NT2/D1 (cell line): ENCODE measurements at regions not wholly inside any gene's neighbourhood (a gene's known extent, or its start where the extent isn't known, plus 50 kb on each side); places are given as distances from the start of the nearest gene placed in this dataset.

Source experiments
- SUZ12 ChIP-seq: IDR thresholded peaks from 2 replicates; pipeline ENCODE4 v1.6.1; 2011; ENCODE audit not compliant: insufficient read length, insufficient read depth; ENCODE audit errors: extremely low read depth
- YY1 ChIP-seq: IDR thresholded peaks from 2 replicates; pipeline ENCODE4 v1.6.1; 2011; ENCODE audit not compliant: insufficient read length, insufficient read depth
- ZNF274 ChIP-seq: IDR thresholded peaks from 2 replicates; pipeline ENCODE4 v1.6.1; 2011; ENCODE audit warnings: mild to moderate bottlenecking, low read depth, low read length

- TF ChIP-seq ZNF274 (no peak), YY1 (no peak), SUZ12 (no peak)
These were observed 485.8 kb upstream of the PROK2 start for GRCh38 chr3:72270730-72271129.
